ENCODE measurements at regions not wholly inside any gene's neighbourhood (a gene's known extent, or its start where the extent isn't known, plus 50 kb on each side); places are given as distances from the start of the nearest gene placed in this dataset.

DNA sequence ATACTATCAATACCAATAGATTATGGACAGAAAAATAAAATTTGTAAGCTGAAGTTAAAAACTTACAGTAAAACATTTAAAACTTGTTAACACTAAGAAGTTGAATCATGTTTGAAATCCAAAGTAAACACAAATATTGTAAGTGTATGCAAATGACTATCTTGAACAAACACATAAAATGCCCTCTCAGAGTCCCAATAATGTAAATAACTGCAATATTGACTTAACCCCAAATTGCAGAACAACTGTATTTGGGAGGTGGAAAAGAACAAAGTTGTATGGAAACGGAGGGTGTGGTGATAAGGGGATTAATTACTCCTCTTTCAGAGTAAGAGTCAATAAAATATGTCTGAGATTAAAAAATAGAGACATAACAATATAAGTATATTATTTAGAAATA lies 140.0 kb upstream of the NOL4 start:
- no peak for DNase-seq (ENCODE audit: extremely low spot score in 2 of 2)
- H3K4me1 ChIP-seq: no peaks in the 10 kb centered on the region
- H3K27ac ChIP-seq: no peak overlapping the region
- TF ChIP-seq POLR2AphosphoS5 (IDR thresholded peaks at IDR 0.05; ENCODE audit: insufficient read depth in 1 of 2, low read depth in 1 of 2) (no peak), CTCF (IDR thresholded peaks at IDR 0.05) (no peak), POLR2A (IDR thresholded peaks at IDR 0.05) (no peak)
- H3K36me3 ChIP-seq: no peaks in the 10 kb centered on the region
- H3K4me3 ChIP-seq: no peak overlapping the region
- H3K27me3 ChIP-seq: no peaks in the 10 kb centered on the region
- intact Hi-C loops (cut with DNase I): no loop called here
- H3K9me3 ChIP-seq: no peaks in the 10 kb centered on the region

DNA sequence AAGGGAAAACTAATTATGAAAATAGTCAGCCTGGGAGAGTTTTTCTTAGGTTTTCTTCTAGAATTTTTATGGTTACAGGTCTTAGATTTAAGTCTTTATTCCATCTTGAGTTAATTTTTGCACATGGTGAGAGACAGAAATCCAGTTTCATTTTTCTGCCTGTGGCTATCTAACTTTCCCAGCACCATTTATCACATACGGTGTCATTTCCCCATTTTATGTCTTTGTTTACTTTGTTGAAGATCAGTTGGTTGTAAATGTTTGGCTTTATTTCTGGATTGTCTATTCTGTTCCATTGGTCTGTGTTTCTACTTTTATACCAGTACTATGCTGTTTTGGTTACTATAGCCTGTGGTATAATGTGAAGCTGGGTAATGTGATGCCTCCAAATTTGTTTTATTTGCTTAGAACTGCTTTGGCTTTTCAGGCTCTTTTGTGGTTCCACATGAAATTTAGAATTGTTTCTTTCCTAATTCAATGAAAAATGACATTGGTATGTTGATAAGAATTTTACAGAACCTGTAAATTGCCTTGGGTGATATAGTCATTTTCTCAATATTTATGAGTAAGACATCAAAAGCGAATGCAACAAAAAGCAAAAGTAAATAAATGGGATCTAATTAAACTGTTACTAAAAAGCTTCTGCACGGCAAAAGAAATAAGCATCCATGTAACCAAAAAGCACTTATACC lies 146.1 kb upstream of the NOL4 start:
- Histone ChIP-seq H3K27ac (no peak overlapping the region), H3K36me3 (no peaks in the 10 kb centered on the region), H3K9me3 (no peaks in the 10 kb centered on the region), H3K4me3 (no peak overlapping the region), H3K27me3 (no peaks in the 10 kb centered on the region), H3K4me1 (no peaks in the 10 kb centered on the region)
- DNase-seq (ENCODE audit: extremely low spot score in 2 of 2): no peak
- TF ChIP-seq POLR2A (IDR thresholded peaks at IDR 0.05): no peak
- no peak for TF ChIP-seq CTCF (IDR thresholded peaks at IDR 0.05)
- TF ChIP-seq POLR2AphosphoS5 (IDR thresholded peaks at IDR 0.05; ENCODE audit: insufficient read depth in 1 of 2, low read depth in 1 of 2): no peak
- intact Hi-C loops (cut with DNase I): no loop called here

DNA sequence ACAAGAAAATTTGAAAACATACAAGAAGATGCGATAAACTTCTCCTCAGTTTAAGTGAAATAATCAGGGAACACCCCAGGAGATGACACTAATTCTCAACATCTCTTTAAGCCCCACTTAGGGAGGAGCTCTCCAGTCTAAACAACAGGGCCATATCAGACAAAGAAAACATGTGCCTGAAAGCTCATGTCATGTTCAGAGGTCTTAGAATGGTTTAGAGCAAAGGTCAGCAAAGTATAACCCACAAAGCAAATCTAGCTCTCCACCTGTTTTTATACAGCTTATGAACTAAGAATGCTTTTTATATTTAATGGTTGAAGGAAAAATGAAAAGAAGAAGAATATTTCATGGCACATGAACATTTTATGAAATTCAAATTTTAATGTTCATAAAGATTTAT lies 155.6 kb upstream of the NOL4 start:
- H3K4me1 ChIP-seq: no peaks in the 10 kb centered on the region
- H3K9me3 ChIP-seq: no peaks in the 10 kb centered on the region
- no peak overlapping the region for H3K27ac ChIP-seq
- no peak overlapping the region for H3K4me3 ChIP-seq
- H3K36me3 ChIP-seq: no peaks in the 10 kb centered on the region
- H3K27me3 ChIP-seq: no peaks in the 10 kb centered on the region
- intact Hi-C loops (cut with DNase I): no loop called here
- TF ChIP-seq CTCF (IDR thresholded peaks at IDR 0.05) (no peak), POLR2AphosphoS5 (IDR thresholded peaks at IDR 0.05; ENCODE audit: insufficient read depth in 1 of 2, low read depth in 1 of 2) (no peak), POLR2A (IDR thresholded peaks at IDR 0.05) (no peak)
- DNase-seq (ENCODE audit: extremely low spot score in 2 of 2): no peak

- TF ChIP-seq CTCF (IDR thresholded peaks at IDR 0.05): no peak
Measured at GRCh38 chr18:34385311-34385710, 160.6 kb upstream of the NOL4 start.

GRCh38 chr18:34386803-34387202 lies 162.1 kb upstream of the NOL4 start:
- TF ChIP-seq CTCF (IDR thresholded peaks at IDR 0.05) (no peak), POLR2A (IDR thresholded peaks at IDR 0.05) (no peak), POLR2AphosphoS5 (IDR thresholded peaks at IDR 0.05; ENCODE audit: insufficient read depth in 1 of 2, low read depth in 1 of 2) (no peak)
- no peaks in the 10 kb centered on the region for H3K4me1 ChIP-seq
- intact Hi-C loops (cut with DNase I): no loop called here

More at GRCh38 chr18:34385311-34385710, 160.6 kb upstream of the NOL4 start:
- Histone ChIP-seq H3K4me1 (no peaks in the 10 kb centered on the region), H3K36me3 (no peaks in the 10 kb centered on the region), H3K9me3 (no peaks in the 10 kb centered on the region), H3K27ac (no peak overlapping the region), H3K4me3 (no peak overlapping the region), H3K27me3 (no peaks in the 10 kb centered on the region)
- intact Hi-C loops (cut with DNase I): no loop called here
- no peak for DNase-seq (ENCODE audit: extremely low spot score in 2 of 2)

More at GRCh38 chr18:34386803-34387202, 162.1 kb upstream of the NOL4 start:
- Histone ChIP-seq H3K4me3 (no peak overlapping the region), H3K9me3 (no peaks in the 10 kb centered on the region), H3K36me3 (no peaks in the 10 kb centered on the region), H3K27me3 (no peaks in the 10 kb centered on the region), H3K27ac (no peak overlapping the region)
- DNase-seq (ENCODE audit: extremely low spot score in 2 of 2): no peak
